NT2/D1 (cell line): ENCODE measurements at regions not wholly inside any gene's neighbourhood (a gene's known extent, or its start where the extent isn't known, plus 50 kb on each side); places are given as distances from the start of the nearest gene placed in this dataset.

Experiments used
- DNase-seq: peaks from one replicate; pipeline ENCODE4 v3.0.0-alpha.2; 2011; ENCODE audit warnings: low read depth, low spot score
- H3K27me3 ChIP-seq: 2 replicates; pipeline ENCODE4 v1.6.0; 2011; ENCODE audit warnings: mild to moderate bottlenecking; ENCODE audit not compliant: insufficient read length, insufficient read depth
- H3K36me3 ChIP-seq: 2 replicates; pipeline ENCODE4 v1.6.1; 2011; ENCODE audit warnings: mild to moderate bottlenecking, low read length, mixed read lengths; ENCODE audit not compliant: insufficient read depth, insufficient read length
- H3K4me1 ChIP-seq: 2 replicates; pipeline ENCODE4 v1.5.1; 2011; ENCODE audit not compliant: insufficient read depth, insufficient read length
- H3K4me3 ChIP-seq: 2 replicates; pipeline ENCODE4 v1.5.1; 2011; ENCODE audit warnings: low read depth; ENCODE audit not compliant: insufficient read length
- H3K9ac ChIP-seq: 2 replicates; pipeline ENCODE4 v1.6.0; 2011; ENCODE audit warnings: low read depth; ENCODE audit not compliant: insufficient read length
- H3K9me3 ChIP-seq: 2 replicates; pipeline ENCODE4 v1.5.1; 2011; ENCODE audit warnings: mild to moderate bottlenecking, low read length; ENCODE audit not compliant: insufficient read depth
- SUZ12 ChIP-seq: IDR thresholded peaks from 2 replicates; pipeline ENCODE4 v1.6.1; 2011; ENCODE audit not compliant: insufficient read length, insufficient read depth; ENCODE audit errors: extremely low read depth
- YY1 ChIP-seq: IDR thresholded peaks from 2 replicates; pipeline ENCODE4 v1.6.1; 2011; ENCODE audit not compliant: insufficient read length, insufficient read depth
- ZNF274 ChIP-seq: IDR thresholded peaks from 2 replicates; pipeline ENCODE4 v1.6.1; 2011; ENCODE audit warnings: mild to moderate bottlenecking, low read depth, low read length

DNA sequence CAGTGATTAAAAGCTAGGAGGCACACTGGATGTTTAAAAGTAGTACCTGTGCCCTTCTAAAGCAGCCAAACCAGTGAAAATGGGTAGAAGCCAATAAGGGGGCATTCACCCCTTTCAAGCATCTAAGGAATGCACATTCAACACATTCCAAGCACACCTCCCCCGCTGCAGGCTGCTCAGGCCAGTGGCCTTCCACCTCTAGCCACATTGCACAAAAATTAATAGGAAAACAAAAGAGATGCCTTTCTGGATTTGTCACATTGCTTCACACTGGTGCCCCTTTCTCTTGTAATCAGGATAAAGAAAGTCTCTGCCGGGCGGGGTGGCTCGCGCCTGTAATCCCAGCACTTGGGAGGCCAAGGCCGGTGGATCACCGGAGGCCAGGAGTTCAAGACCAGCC lies 834.0 kb downstream of the USP25 start:
- DNase-seq: peak; percentile 81
- TF ChIP-seq ZNF274 (no peak), SUZ12 (no peak), YY1 (no peak)
- no peak overlapping the region for H3K9ac ChIP-seq
- no peak overlapping the region for H3K4me3 ChIP-seq
- H3K4me1 ChIP-seq: no peaks in the 10 kb centered on the region
- H3K27me3 ChIP-seq: no peaks in the 10 kb centered on the region
- no peaks in the 10 kb centered on the region for H3K36me3 ChIP-seq
- H3K9me3 ChIP-seq: no peaks in the 10 kb centered on the region

DNA sequence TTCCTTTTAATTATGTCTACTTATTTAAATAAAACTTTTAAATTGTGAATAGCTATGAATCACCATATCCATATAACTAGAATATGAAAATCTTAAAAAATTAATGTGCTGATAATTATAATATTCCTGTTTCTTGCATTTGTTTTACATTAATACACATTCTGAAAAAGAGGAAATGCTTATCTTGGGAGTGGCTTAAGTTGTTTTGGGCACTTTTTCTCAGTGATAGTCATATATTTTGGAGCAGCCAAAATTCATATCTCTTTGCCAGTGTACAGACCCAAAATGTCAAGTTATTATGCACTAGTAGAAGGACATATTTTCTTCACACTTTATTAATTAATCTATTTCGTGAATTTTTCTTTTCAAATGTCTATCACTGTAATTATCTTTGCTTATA lies 838.5 kb downstream of the USP25 start:
- no peak for DNase-seq
- H3K27me3 ChIP-seq: no peaks in the 10 kb centered on the region
- no peaks in the 10 kb centered on the region for H3K36me3 ChIP-seq
- no peak overlapping the region for H3K4me3 ChIP-seq
- TF ChIP-seq SUZ12 (no peak), ZNF274 (no peak), YY1 (no peak)
- no peak overlapping the region for H3K9ac ChIP-seq
- no peaks in the 10 kb centered on the region for H3K4me1 ChIP-seq
- no peaks in the 10 kb centered on the region for H3K9me3 ChIP-seq

DNA sequence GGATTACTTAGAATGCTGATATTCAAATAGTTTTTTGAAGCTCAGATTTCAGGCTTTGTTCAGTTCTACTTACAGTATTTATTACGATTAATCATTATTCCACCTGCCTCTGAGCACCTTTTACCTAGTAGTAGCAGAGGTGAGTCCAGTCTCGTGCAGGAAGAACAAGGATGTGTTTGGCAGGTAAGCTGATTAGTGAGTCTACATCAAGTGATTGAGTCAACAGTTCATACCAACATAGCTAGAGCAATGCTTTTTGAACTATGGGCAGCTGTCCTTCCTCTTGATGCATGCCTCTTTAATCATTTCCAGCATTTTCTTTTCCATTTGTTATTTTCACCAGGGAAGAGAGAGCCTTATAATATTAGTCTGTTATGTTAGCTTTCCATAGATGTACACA lies 838.9 kb downstream of the USP25 start:
- H3K4me1 ChIP-seq: no peaks in the 10 kb centered on the region
- H3K27me3 ChIP-seq: no peaks in the 10 kb centered on the region
- H3K36me3 ChIP-seq: no peaks in the 10 kb centered on the region
- no peak overlapping the region for H3K4me3 ChIP-seq
- no peak for TF ChIP-seq SUZ12
- TF ChIP-seq YY1: no peak
- TF ChIP-seq ZNF274: no peak
- H3K9ac ChIP-seq: no peak overlapping the region
- H3K9me3 ChIP-seq: no peaks in the 10 kb centered on the region
- no peak for DNase-seq

DNA sequence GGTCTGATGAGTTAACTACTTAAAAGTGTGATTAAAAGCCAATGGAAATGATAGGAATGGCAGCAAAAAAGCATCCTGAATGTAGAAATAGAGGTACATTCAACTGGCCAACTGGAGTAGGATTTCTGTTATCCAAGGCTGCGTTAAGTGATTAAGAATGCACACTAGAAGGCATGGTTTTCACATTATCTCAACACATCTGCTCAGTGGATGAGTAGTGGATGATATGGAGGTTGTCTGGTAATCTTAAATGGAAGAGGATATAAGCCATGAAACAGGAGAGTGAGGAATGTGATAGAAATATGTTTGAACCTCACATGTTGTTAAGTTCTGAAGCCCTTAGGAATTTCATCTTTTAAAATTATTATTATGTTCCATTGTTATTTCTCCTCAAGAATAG lies 839.9 kb downstream of the USP25 start:
- no peaks in the 10 kb centered on the region for H3K27me3 ChIP-seq
- no peak for DNase-seq
- H3K4me1 ChIP-seq: no peaks in the 10 kb centered on the region
- no peak overlapping the region for H3K9ac ChIP-seq
- H3K36me3 ChIP-seq: no peaks in the 10 kb centered on the region
- no peak overlapping the region for H3K4me3 ChIP-seq
- no peaks in the 10 kb centered on the region for H3K9me3 ChIP-seq
- TF ChIP-seq ZNF274: no peak
- no peak for TF ChIP-seq SUZ12
- TF ChIP-seq YY1: no peak

DNA sequence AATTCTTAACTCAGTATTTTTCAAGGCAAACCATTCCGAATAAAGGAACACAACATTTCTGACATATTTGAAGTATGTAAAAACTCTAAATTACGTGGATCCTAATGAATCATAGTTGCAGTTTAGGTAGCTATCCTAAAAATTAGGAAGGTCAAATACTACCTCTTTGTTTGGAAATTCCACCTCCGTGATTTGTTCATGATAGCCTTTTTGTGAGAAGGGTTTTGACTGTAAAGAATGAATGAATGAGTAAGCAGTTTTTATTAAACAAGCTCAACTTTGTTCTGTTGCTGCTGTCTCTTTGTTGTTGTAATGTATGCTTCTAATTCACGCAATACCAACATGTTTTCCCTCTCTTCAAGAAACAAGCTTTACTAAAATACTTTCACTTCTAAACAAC lies 840.4 kb downstream of the USP25 start:
- Histone ChIP-seq H3K27me3 (no peaks in the 10 kb centered on the region), H3K9ac (no peak overlapping the region), H3K4me1 (no peaks in the 10 kb centered on the region), H3K36me3 (no peaks in the 10 kb centered on the region), H3K9me3 (no peaks in the 10 kb centered on the region), H3K4me3 (no peak overlapping the region)
- no peak for TF ChIP-seq YY1
- no peak for TF ChIP-seq SUZ12
- no peak for TF ChIP-seq ZNF274
- no peak for DNase-seq

DNA sequence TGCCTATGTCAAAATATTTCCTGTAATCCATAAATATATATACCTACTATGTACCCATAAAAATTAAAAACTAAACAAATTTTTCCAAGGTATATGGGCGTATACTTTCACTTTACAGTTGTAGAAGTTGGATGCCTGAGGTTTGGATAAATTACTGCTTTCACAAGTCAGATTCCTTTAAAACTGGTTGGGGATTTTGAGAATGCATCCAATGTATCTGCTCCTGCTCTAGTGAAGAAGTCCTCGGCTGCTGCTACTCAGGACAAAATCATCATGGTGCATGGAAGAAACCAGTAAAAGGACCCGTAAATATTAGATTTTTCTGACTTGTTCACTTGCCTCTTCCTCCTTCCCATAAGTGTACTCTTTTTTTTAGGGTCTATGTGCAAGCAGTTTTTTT lies 841.1 kb downstream of the USP25 start:
- no peak overlapping the region for H3K4me3 ChIP-seq
- DNase-seq: no peak
- no peak overlapping the region for H3K9ac ChIP-seq
- TF ChIP-seq YY1: no peak
- TF ChIP-seq ZNF274: no peak
- no peak for TF ChIP-seq SUZ12
- H3K27me3 ChIP-seq: no peaks in the 10 kb centered on the region
- H3K36me3 ChIP-seq: no peaks in the 10 kb centered on the region
- no peaks in the 10 kb centered on the region for H3K9me3 ChIP-seq
- no peaks in the 10 kb centered on the region for H3K4me1 ChIP-seq

DNA sequence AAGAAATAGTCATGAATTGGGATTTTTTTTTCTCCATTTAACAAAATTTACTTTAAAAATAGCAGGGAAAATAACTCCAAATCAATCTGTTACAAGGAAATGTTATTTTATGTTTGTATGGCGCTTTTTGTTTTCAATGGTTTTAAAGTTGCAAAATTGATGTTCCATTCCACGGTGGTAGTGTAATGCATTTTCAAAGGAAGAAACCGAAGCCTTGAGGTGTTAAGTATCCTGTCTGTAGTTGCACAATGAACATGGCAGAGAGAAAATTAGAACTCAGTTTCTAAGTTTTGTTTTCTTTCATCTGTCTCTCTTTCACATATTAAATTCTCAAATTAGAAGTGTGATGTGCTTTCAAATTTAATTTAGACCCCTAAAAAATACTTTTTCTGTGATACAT lies 841.8 kb downstream of the USP25 start:
- TF ChIP-seq ZNF274 (no peak), YY1 (no peak), SUZ12 (no peak)
- no peaks in the 10 kb centered on the region for H3K36me3 ChIP-seq
- no peaks in the 10 kb centered on the region for H3K27me3 ChIP-seq
- H3K4me1 ChIP-seq: no peaks in the 10 kb centered on the region
- DNase-seq: no peak
- H3K9ac ChIP-seq: no peak overlapping the region
- H3K4me3 ChIP-seq: no peak overlapping the region
- no peaks in the 10 kb centered on the region for H3K9me3 ChIP-seq

DNA sequence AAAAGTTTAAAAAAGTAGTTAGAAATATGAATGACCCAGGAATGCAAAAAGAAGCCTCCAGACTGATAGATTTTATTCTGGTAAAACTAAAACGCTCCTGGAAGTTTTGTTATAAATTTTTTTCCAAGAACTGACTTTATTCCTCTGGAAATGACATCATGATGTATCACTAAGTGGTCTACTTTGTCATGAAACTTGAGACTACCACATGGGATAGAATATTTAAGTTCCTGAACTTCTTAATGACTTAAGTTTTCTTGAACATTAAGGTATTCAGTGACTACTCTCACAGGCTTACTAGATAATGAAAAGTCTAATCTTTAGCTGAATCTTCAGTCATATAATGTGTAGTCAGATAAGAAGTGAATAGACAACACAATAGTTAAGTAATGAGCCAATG lies 842.2 kb downstream of the USP25 start:
- Histone ChIP-seq H3K4me3 (no peak overlapping the region), H3K27me3 (no peaks in the 10 kb centered on the region), H3K9me3 (no peaks in the 10 kb centered on the region), H3K36me3 (no peaks in the 10 kb centered on the region), H3K4me1 (no peaks in the 10 kb centered on the region), H3K9ac (no peak overlapping the region)
- no peak for DNase-seq
- TF ChIP-seq YY1: no peak
- no peak for TF ChIP-seq SUZ12
- no peak for TF ChIP-seq ZNF274
